MM.1S (cell line): ENCODE measurements at regions not wholly inside any gene's neighbourhood (a gene's known extent, or its start where the extent isn't known, plus 50 kb on each side); places are given as distances from the start of the nearest gene placed in this dataset.

Experiments used
- DNase-seq: peaks from one replicate; pipeline ENCODE4 v3.0.0-alpha.2; 2015
- H2AFZ ChIP-seq: fragments of 300-600 bp; sonication (generic); 2 replicates; pipeline ENCODE4 v1.6.0; 2016; ENCODE audit warnings: antibody characterized with exemption, low read length
- H3F3A ChIP-seq: fragments of 300-600 bp; sonication (generic); 2 replicates; pipeline ENCODE4 v1.6.1; 2016; ENCODE audit warnings: mild to moderate bottlenecking, antibody characterized with exemption, low read length, moderate library complexity, mixed read lengths; ENCODE audit not compliant: insufficient read depth
- H3K27ac ChIP-seq: fragments of 300-600 bp; sonication (generic); 2 replicates; pipeline ENCODE4 v1.5.1; 2016; ENCODE audit warnings: mild to moderate bottlenecking, low read length
- H3K27me3 ChIP-seq: fragments of 300-600 bp; sonication (generic); replicated peaks from 2 replicates; pipeline ENCODE4 v1.6.0; 2016; ENCODE audit warnings: low read length; ENCODE audit not compliant: insufficient read depth
- H3K36me3 ChIP-seq: fragments of 300-600 bp; sonication (generic); replicated peaks from 2 replicates; pipeline ENCODE4 v1.6.1; 2016; ENCODE audit warnings: mild to moderate bottlenecking, low read length, mixed read lengths; ENCODE audit not compliant: insufficient read depth
- H3K4me1 ChIP-seq: fragments of 300-600 bp; sonication (generic); 2 replicates; pipeline ENCODE4 v1.6.1; 2016; ENCODE audit warnings: low read length, mixed read lengths
- H3K4me2 ChIP-seq: fragments of 300-600 bp; sonication (generic); 2 replicates; pipeline ENCODE4 v1.6.0; 2016; ENCODE audit warnings: low read depth, low read length
- H3K4me3 ChIP-seq: fragments of 300-600 bp; sonication (generic); 2 replicates; pipeline ENCODE4 v1.5.1; 2016; ENCODE audit warnings: low read length, mixed read lengths
- H3K79me2 ChIP-seq: fragments of 300-600 bp; sonication (generic); 2 replicates; pipeline ENCODE4 v1.6.1; 2016; ENCODE audit warnings: mixed run types, low read length, mixed read lengths
- H3K9ac ChIP-seq: fragments of 300-600 bp; sonication (generic); 2 replicates; pipeline ENCODE4 v1.6.1; 2016; ENCODE audit warnings: low read length, mixed read lengths
- H3K9me2 ChIP-seq: fragments of 300-600 bp; sonication (generic); replicated peaks from 2 replicates; pipeline ENCODE4 v1.6.1; 2016; ENCODE audit warnings: mild to moderate bottlenecking, low read length, mixed read lengths; ENCODE audit not compliant: insufficient read depth
- H3K9me3 ChIP-seq: fragments of 300-600 bp; sonication (generic); replicated peaks from 2 replicates; pipeline ENCODE4 v1.6.1; 2016; ENCODE audit warnings: mild to moderate bottlenecking, low read length, mixed read lengths; ENCODE audit not compliant: insufficient read depth
- H4K20me1 ChIP-seq: fragments of 300-600 bp; sonication (generic); 2 replicates; pipeline ENCODE4 v1.6.1; 2016; ENCODE audit warnings: mild to moderate bottlenecking, low read length, moderate library complexity, mixed read lengths; ENCODE audit not compliant: insufficient read depth
- CTCF ChIP-seq: fragments of 300-600 bp; sonication (generic); IDR thresholded peaks from 2 replicates; pipeline ENCODE4 v1.5.1; 2016; ENCODE audit warnings: antibody characterized with exemption, low read length, mixed read lengths
- EZH2 ChIP-seq: fragments of 300-600 bp; sonication (generic); optimal IDR thresholded peaks from 2 replicates; pipeline ENCODE3; 2017; ENCODE audit warnings: low read depth, mild to moderate bottlenecking, antibody characterized with exemption, low read length, mixed read lengths
- EZH2phosphoT487 ChIP-seq: fragments of 300-600 bp; sonication (generic); IDR thresholded peaks from 2 replicates; pipeline ENCODE4 v1.6.1; 2018; ENCODE audit warnings: antibody characterized with exemption, low read length

- no peak overlapping the region for H3K27ac ChIP-seq
- DNase-seq: no peak
- TF ChIP-seq EZH2: no peak
- H3K9me3 ChIP-seq: no peaks in the 10 kb centered on the region
- no peaks in the 10 kb centered on the region for H3K36me3 ChIP-seq
- H2AFZ ChIP-seq: no peak overlapping the region
- no peaks in the 10 kb centered on the region for H3K4me1 ChIP-seq
- no peaks in the 10 kb centered on the region for H3F3A ChIP-seq
- no peaks in the 10 kb centered on the region for H3K27me3 ChIP-seq
- H4K20me1 ChIP-seq: no peaks in the 10 kb centered on the region
- H3K9me2 ChIP-seq: no peaks in the 10 kb centered on the region
- H3K79me2 ChIP-seq: no peaks in the 10 kb centered on the region
- no peak overlapping the region for H3K4me3 ChIP-seq
- no peak overlapping the region for H3K9ac ChIP-seq
- no peak overlapping the region for H3K4me2 ChIP-seq
Observed at GRCh38 chr3:7867587-7867986, 634.0 kb upstream of the LMCD1 start.

DNA sequence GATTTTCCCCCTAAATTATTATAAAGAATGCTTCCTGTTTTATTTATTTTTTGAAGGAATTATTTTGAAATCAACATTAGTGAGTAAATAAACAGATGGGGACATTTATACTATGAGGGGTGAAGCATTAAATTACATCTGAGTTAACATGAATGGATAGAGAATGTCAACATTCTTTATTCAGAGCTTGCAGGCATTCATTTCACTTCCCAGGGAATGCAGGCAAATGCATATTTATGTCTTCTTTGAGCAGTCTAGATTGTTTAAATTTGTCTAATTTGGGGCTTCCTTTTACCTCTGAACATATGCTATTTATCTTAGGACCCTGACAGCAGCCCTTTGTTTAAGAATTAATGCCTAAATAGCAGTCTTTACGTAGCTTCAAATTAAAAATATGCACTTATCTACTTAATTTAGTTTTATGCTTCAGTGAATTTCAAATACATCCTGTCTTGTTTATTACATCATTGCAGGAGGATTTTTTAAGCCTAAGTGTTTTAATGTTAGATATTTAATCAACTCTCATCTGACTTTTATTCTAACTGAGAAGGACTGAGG lies 630.5 kb upstream of the LMCD1 start:
- Histone ChIP-seq H3K4me1 (no peaks in the 10 kb centered on the region), H3K4me2 (no peak overlapping the region), H3K27ac (no peak overlapping the region), H2AFZ (no peak overlapping the region), H3K27me3 (no peaks in the 10 kb centered on the region), H4K20me1 (no peaks in the 10 kb centered on the region), H3K9me3 (no peaks in the 10 kb centered on the region), H3K4me3 (no peak overlapping the region), H3K79me2 (no peaks in the 10 kb centered on the region), H3K36me3 (no peaks in the 10 kb centered on the region), H3K9ac (no peak overlapping the region), H3K9me2 (no peaks in the 10 kb centered on the region), H3F3A (no peaks in the 10 kb centered on the region)
- TF ChIP-seq CTCF (no peak), EZH2phosphoT487 (no peak), EZH2 (no peak)
- DNase-seq: no peak

DNA sequence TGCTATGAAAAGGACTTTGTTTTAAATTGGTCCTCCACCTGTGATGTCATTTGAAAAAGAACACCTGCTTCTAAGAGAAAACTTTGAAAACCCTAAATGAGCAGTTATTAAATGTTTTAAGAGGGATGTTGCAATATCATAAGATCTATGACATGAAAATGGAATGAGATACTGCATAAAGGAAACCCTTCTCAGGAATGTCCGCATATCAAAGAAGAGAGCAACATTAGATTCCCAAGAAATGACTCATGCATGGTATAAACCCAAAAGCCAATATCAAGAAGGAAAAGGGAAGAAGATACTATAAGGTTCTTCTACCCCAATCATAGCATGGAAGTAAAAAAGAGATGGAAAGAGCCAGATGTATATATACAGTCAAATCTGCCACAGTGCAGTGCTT lies 627.5 kb upstream of the LMCD1 start:
- Histone ChIP-seq H3K27ac (no peak overlapping the region), H4K20me1 (no peaks in the 10 kb centered on the region), H3K9ac (no peak overlapping the region), H3K9me2 (no peaks in the 10 kb centered on the region), H3K9me3 (no peaks in the 10 kb centered on the region), H3K36me3 (no peaks in the 10 kb centered on the region), H2AFZ (no peak overlapping the region), H3K27me3 (no peaks in the 10 kb centered on the region), H3F3A (no peaks in the 10 kb centered on the region), H3K4me1 (no peaks in the 10 kb centered on the region), H3K79me2 (no peaks in the 10 kb centered on the region), H3K4me3 (no peak overlapping the region), H3K4me2 (no peak overlapping the region)
- no peak for DNase-seq
- no peak for TF ChIP-seq EZH2phosphoT487
- no peak for TF ChIP-seq CTCF
- TF ChIP-seq EZH2: no peak

DNA sequence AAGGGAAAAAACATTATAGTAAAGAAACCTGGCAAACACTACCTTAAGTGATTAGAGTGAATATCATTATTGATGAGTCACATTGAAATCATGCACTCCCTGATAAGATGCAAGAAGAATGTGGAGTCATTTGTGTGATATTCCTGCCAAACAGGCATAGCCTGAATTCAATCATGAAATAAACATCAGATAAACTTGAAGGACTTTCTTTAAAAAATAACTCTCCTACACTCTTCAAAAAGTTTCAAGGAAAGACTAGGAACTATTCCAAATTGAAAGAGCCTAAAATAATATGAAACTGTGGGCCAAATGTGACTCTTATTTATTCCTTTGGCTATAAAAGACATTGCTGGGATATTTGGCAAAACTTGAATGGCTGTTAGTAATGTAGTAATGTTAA lies 625.7 kb upstream of the LMCD1 start:
- no peaks in the 10 kb centered on the region for H3K9me2 ChIP-seq
- DNase-seq: no peak
- no peaks in the 10 kb centered on the region for H3K9me3 ChIP-seq
- no peaks in the 10 kb centered on the region for H3K79me2 ChIP-seq
- H3K36me3 ChIP-seq: no peaks in the 10 kb centered on the region
- H3K4me1 ChIP-seq: no peaks in the 10 kb centered on the region
- H3K9ac ChIP-seq: no peak overlapping the region
- no peaks in the 10 kb centered on the region for H3F3A ChIP-seq
- H3K27me3 ChIP-seq: no peaks in the 10 kb centered on the region
- H3K27ac ChIP-seq: no peak overlapping the region
- H2AFZ ChIP-seq: no peak overlapping the region
- no peak overlapping the region for H3K4me3 ChIP-seq
- no peak overlapping the region for H3K4me2 ChIP-seq
- TF ChIP-seq EZH2: no peak
- TF ChIP-seq EZH2phosphoT487: no peak
- no peaks in the 10 kb centered on the region for H4K20me1 ChIP-seq
